Ureter (tissue), 1 donor: ENCODE measurements at regions not wholly inside any gene's neighbourhood (a gene's known extent, or its start where the extent isn't known, plus 50 kb on each side); places are given as distances from the start of the nearest gene placed in this dataset.

Experiments
- DNase-seq: peaks from one replicate; pipeline ENCODE4 v3.0.0-alpha.2; 2020; ENCODE audit warnings: low spot score
- donor health status: DM: yes; HTN: yes; CAD: no.

- no peak for DNase-seq
Observed at GRCh38 chr18:29250259-29250658, 1073.3 kb upstream of the CDH2 start.

GRCh38 chr18:29248805-29249204 lies 1071.9 kb upstream of the CDH2 start:
- no peak for DNase-seq

- no peak for DNase-seq
Observed at GRCh38 chr18:29241199-29241598, 1064.3 kb upstream of the CDH2 start.

GRCh38 chr18:29234751-29235150 lies 1057.8 kb upstream of the CDH2 start:
- DNase-seq, result no peak

- DNase-seq, result no peak
Observed at GRCh38 chr18:29226213-29226612, 1049.3 kb upstream of the CDH2 start.

GRCh38 chr18:29225351-29225750 lies 1048.4 kb upstream of the CDH2 start:
- DNase-seq, result no peak

GRCh38 chr18:29218091-29218490 lies 1041.2 kb upstream of the CDH2 start:
- DNase-seq, result no peak

- DNase-seq, result no peak
Observed at GRCh38 chr18:29217124-29217915, 1040.4 kb upstream of the CDH2 start.

- DNase-seq, result no peak
Observed at GRCh38 chr18:29198834-29199233, 1021.9 kb upstream of the CDH2 start.

GRCh38 chr18:29196307-29196706 lies 1019.4 kb upstream of the CDH2 start:
- no peak for DNase-seq

GRCh38 chr18:29191263-29191662 lies 1014.3 kb upstream of the CDH2 start:
- no peak for DNase-seq

- DNase-seq, result no peak
Observed at GRCh38 chr18:29188760-29189159, 1011.8 kb upstream of the CDH2 start.

- DNase-seq, result no peak
Observed at GRCh38 chr18:29185801-29186200, 1008.9 kb upstream of the CDH2 start.

GRCh38 chr18:29184654-29185053 lies 1007.7 kb upstream of the CDH2 start:
- DNase-seq, result no peak

- DNase-seq, result no peak
Observed at GRCh38 chr18:29181151-29181901, 1004.4 kb upstream of the CDH2 start.

GRCh38 chr18:29176681-29177080 lies 999.8 kb upstream of the CDH2 start:
- no peak for DNase-seq

GRCh38 chr18:29174891-29175290 lies 998.0 kb upstream of the CDH2 start:
- DNase-seq, result no peak

- no peak for DNase-seq
Observed at GRCh38 chr18:29172756-29173067, 995.8 kb upstream of the CDH2 start.

- no peak for DNase-seq
Observed at GRCh38 chr18:29171892-29172755, 995.2 kb upstream of the CDH2 start.

- DNase-seq, result no peak
Observed at GRCh38 chr18:29169599-29169998, 992.7 kb upstream of the CDH2 start.

GRCh38 chr18:29164993-29165599 lies 988.2 kb upstream of the CDH2 start:
- DNase-seq, result no peak
